Hippocampal formation (tissue), 2 donors: ENCODE measurements at regions not wholly inside any gene's neighbourhood (a gene's known extent, or its start where the extent isn't known, plus 50 kb on each side); places are given as distances from the start of the nearest gene placed in this dataset.
"Not testable (repeated sequence)": the region's sequence is repeated elsewhere in the genome, so short reads cannot be mapped to it uniquely, and the experiment has no call there.

Experiments used
- DNase-seq, 2 donors: peaks; one replicate each; lab custom pipeline; 2025; lab: John Stamatoyannopoulos, UW

DNA sequence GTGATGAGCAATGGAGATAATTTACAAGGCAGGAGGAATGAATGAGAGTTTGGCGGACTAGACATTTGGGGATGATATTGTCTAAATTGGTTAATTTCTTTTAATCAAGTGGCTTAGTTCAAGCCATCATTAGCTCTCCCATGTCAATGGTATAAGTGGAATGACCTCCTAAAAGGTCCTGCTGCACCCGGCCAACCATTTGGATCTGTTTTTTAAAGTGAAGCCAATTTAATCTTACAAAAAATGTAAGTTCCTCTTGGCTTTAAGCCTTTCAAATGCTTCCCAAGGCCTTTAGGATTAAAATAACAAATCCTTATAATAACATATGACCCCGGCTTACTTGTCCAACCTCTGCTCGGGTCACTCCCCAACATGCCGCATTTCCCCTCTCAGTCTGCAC lies 484.4 kb upstream of the ADAMTS9 start:
- no peak for DNase-seq

DNA sequence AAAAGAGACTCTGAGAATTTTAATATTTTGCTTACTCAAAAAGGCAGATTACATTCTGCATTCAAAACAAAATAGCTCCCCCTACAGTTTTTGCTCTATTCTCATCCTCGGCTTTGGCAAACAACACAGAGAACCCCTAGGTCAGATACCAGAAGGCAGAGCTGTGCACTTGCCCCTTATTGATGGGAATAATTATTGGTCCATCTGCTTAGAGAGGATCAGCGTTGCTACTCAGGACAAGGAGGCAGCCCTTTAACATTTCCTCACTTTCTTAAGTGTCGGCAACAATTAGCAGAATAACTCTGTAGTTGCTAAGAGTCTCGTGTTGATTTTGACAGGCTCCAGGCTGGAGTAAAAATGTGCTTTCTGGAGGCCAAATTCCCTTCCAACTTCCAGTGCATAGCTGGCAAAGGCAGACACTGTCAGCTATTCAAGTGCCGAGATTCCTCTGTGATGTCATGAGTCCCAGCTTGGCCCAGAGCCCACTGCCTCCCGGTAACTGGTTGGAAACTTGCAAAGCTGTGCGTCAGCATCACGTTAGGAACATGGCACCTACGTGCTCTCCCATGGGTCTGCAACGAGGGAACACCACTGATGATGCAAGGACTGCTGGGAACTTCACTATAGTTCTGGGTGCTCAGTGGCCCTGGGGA lies 482.7 kb upstream of the ADAMTS9 start:
- peak in 1 of 2 donors; percentile 38 for DNase-seq

DNA sequence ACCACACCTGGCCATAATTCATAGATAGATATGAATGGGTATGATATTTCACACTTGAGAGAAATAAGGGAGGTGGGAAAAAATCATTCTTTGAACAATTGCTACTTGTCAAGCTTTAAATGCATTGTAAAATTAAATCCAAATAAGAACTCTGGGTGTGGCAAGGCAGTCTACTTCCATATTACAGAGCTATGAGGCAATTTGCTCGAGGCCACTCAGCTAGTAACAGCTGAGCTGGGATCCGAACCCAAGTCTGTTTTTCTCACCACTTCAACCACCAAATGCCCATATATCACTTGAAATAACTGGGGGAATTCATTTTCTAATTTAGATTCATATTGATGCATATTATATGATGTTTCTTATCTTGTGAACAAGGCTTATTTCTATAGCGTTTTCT lies 482.2 kb upstream of the ADAMTS9 start:
- no peak for DNase-seq

DNA sequence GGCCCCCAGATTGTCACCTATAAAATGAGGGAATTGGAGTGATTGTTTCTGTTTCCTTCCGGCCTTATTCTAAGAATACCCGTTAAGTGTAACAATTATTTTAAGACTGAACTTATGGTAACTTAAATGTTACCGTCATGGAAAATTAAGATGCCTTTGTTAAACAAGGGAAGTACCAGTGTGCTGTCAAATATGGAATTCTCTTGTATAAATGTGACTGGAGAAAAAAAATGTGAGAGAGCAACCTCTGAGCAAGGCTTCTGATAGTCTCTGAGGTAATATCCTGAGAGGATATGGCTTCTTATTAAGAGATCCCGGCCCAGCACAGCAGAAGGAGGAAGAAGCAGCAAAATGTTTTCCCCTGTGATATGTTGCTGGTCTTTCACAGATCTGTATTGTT lies 480.7 kb upstream of the ADAMTS9 start:
- DNase-seq, result no peak

DNA sequence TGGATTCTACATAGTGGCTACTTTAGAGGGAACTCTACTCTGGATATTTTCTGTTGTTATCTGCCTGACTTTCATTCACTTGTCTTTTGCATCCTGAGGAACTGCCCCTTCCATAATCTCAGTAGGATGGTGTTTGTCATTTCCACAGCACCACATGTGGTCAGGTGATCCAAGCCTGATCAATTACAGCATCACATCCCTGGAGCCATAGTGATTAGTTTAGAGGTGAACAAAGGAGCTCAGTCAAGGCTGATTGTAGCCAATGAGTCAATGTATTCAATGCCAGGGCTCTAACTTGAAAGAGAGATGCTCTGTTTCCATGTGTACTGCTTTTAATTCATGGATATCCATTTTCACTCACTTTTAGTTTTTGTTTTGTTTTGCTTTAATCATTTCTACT lies 478.7 kb upstream of the ADAMTS9 start:
- DNase-seq, result no peak

DNA sequence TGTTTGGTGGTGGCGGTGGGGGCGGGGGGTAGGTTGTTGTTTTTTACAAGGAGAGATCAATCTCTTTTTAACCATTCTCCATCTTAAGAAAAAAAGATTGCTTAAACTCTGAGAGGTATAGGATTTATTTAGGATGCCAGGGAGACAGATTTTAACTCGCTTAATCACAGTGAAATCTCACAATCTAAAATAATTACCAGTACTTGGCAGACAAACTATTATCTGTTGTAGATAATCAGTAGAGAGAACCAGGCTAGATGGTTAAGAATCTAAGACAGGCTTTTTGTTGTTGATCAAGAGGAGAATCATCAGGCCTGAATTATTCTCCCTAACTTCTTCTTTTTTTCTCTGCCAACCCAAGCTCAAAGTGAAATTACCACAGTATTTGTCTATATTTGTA lies 470.2 kb upstream of the ADAMTS9 start:
- DNase-seq, result no peak

DNA sequence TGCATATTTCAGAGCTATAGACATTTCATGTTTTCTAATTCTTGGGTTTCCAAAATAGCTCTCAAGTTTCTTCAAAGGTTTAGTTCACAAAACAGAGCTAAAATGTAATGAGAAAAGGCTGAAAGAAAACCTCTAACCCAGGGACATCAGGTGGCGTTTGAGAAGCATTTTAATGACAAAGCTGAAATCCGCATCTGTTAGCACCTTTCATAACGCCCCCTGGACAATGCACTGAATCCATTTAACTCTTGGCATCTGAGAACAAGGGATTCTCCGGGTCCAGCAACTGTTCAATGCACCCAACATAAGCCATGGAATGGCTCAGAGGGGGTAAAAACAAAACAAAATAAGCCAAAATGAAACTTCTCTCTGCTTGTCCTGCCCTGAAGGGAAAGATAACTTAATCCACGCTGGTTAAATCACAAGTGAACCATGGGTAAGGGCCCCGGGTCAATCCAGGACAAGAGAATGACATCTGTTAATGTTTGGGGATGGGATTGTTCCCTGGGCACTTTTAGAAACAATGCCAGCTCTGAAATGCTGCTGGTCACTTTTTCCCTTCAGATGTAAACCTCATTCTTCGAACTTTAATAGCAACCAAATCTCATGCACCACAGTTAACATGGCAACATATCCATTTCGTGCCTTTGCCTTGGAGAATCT lies 466.2 kb upstream of the ADAMTS9 start:
- no peak for DNase-seq

DNA sequence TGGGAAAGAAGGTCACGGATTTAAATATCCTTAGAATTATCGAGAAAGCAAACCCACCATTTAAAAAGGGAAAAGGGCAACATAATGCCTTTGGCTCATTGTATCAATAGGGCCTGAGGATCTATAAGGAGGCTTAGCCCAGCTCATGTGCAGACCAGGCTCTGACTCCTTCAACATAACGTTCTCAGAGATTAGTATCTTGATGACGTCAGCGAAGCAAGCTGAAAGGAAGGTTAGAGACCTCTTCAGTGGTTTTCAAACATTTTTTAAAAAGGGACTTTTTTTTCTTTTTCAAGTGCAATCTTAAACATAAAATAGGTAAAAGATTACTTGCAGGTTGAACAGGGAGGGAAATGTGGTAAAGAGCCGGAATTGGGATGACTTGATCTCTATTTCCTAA lies 463.9 kb upstream of the ADAMTS9 start:
- DNase-seq, result no peak

DNA sequence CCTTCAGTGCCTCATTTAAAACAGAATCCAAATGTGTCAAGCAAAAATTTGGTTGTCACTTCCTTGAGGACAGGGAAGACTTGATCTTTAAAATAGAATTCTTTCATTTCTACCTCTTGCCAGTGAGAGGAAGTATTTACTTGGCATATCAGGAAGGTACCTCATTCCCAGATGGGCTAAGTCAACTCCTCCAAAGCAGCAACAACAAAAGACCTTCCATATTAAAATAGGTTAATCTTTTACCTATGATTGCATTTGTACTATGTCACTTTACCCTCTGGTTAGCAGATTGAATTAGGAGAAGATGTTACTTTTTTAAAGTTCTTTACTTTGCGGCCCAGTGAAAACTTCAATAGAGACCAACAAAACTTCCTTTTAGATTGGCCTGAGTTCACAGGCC lies 462.1 kb upstream of the ADAMTS9 start:
- DNase-seq, result no peak

DNA sequence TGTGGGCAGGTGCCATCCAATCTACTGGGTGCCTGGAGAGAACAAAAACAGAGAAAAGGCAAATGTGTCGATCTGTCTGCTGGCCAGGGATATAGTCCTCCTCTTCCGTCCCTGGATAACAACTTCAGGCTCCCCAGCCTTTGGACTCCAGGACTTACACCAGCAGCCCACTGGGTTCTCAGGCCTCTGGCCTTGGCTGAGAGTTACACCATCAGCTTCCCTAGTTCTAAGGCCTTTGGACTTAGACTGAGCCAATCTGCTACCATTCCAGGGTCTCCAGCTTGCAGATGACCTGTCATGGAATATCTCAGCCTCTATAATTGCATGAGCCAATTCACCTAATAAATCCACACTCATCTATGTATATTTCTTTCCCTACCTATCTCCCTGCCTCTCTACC lies 460.9 kb upstream of the ADAMTS9 start:
- DNase-seq, result no peak

DNA sequence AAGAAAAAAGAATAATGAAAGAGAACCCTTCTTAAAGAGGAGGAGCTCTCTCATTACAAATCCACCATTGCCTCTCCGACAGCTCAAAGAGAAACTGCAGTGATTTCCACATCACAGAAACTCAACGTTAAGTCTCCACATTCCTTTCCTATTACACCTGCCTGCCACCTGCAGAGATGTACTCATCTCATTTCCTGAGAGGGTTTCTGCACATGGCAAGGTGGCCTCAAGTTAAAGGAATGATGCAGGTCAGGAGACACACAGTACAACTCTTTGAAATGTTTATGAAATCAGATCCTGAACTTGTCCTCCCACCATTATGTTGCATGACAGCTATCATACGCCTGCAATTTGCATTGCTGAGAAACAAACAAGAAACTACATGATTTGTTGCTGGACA lies 458.4 kb upstream of the ADAMTS9 start:
- DNase-seq, result no peak

DNA sequence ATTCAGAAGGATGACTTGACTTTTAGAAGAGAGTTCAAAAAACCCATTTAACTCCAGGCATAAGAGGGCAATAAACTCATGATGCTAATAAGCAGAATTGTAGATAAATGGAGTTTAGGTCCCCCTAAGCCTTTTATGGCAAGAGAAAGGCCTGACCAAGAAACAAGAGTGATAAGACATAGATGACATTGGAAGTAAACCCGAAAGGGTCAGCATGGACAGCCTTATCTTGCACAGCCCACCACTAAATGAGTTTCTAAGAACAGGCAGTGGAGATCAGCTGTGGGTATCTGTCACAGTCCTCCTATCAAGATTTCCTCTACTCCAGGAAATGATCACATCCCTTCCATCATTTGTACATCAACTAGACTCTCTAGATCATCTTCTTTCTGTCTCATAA lies 457.9 kb upstream of the ADAMTS9 start:
- no peak for DNase-seq

DNA sequence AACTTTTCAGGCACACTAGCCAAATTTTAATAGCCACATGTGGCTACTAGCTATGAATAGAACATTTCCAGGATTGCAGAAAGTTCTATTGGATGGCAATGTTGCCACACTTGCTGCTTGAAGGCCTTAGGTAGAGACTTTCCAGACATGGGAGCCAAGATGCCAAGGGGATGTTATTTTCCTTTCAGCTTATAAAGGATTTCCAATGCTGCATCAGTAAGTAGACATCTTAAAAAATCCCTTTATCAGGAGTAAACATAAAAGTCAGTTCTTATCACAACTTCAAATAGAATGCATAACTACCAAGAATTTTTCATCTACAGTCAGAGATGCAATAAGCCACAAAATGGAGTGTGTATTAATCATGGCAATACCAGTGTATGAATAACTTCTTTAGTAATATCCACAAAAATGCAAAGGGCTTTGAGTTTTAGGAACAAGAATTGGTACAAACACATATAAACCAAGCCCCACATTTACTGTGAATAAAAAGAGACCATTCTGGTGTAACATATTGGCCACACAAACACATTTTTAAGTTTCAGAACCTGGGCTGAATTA lies 457.1 kb upstream of the ADAMTS9 start:
- DNase-seq, result no peak

DNA sequence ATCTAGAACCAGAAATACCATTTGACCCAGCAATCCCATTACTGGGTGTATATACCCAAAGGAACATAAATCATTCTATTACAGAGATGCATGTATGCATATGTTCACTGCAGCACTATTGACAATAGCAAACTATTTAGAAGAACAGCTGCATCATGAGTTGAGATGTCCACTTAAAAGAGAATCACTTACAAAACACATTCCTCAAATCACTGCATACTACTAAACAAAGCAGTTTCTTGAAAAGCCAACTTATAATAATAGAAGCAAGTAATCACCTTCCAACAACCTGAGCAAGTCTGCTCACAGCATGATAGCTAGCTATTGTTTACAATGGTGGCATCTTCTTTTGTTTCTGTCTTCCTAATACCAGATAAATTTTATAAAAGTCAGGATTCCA lies 454.7 kb upstream of the ADAMTS9 start:
- DNase-seq, result no peak

DNA sequence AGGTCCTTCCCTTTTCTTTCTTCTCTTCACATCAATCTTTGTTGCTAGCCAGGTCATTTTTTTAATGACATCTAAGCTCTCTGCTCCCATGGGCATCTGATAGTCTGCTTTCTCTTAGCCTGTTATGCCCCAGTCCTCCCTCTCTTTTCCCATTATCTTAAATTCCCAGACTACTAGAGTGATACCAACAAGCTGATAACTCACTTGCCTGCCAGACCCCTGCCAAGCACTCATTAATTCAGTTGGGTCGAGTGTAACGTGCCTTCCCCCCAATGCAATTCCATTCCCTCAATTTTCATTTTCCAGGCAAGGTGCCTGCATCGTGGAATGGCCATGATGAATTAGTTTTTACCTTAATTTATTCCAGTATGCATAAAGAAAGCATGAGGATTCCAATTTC lies 450.8 kb upstream of the ADAMTS9 start:
- DNase-seq, result no peak

DNA sequence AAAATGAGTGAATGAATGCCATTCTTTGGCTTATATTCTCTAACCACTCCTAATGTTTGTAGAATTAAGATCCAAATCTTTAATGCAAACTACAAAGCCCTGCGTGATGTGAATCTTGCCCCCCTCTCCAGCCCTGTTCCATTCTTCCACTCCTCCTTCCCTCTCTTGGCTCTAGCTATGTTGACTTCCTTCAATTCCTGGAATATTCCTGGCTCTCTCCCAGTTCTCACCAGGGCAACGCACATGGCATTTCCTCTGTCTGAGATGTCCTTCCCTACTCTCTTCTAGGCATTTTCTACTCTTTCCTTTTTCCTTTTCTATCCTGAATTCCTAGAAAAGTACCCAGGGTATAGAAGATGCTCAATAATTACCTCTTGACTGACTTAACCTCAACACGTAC lies 446.0 kb upstream of the ADAMTS9 start:
- not testable (repeated sequence) for DNase-seq

DNA sequence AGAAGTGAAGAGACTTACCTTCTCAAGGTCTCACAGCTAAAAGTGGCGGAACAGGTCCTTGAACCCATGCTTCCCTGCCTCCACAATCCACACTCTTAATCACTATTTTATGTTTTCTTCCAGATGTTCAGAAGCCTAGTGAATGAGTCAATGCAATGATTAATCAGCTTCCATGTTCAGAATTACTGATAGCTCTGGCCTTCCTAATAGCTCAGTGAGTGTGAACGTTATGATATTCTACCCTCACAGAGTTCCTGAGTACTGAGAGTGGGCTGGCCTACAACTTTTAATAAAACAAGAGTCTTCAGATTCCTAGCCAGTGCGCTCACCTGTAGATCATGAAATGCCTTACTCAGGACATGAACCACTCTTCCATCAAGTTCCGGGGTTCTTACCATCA lies 443.0 kb upstream of the ADAMTS9 start:
- no peak for DNase-seq

DNA sequence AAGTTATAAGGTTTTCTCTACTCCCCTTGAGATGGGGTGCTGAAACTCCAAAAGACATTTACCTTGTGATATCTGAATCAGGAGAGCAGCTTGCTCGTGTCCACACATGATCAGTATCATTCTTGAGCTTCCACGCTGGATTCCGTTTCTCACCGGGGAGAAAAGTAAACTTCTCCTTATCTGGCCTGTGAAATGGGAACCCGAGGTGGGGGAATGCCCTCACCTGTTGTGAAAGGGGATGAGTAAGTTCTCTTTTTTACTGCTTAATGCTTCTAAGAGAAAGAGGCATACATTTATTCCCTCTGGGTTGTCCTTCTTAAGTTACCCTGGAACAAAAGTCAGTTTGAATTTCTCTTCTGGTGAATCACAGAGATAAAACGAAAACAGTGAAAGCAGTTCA lies 440.5 kb upstream of the ADAMTS9 start:
- no peak for DNase-seq

DNA sequence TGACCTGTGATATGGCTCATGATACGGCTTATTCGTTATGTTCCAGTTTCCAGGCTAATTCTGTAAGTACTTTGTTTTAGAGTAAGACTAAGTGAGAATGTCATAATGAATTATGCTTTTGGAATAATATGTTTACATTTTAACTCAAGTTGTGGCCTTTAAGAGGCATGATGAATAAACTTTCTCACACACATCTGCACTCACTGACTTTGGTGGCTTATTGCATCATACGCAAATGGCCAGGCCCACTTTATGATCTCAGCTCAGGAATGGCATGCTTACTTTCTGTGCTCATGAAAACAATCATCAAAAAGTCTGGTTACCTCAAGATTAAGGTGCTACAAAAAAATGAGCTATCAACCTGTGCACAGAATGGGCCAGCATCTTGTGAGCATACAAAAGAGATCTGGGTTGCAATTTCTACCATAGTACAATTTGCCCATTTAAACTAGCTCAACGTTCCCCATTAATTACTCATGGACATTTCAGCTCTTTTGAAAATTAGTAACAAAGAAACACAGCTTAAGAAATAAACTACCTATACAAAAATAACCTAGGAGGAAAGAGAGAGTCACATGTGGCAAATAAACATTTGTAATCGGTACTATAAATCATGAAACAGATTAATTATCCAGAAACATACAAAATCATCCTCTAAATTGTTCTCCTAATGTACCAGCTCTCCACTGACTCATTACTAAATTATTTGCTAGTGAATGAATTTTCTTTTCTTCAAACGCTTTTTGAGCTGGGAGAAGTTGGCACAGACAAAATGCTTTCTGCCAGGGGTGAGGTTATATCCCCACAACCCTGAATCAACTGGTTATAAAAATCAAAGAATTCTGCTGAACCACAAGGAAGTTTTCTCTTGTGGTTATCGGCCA lies 439.0 kb upstream of the ADAMTS9 start:
- DNase-seq, result no peak

DNA sequence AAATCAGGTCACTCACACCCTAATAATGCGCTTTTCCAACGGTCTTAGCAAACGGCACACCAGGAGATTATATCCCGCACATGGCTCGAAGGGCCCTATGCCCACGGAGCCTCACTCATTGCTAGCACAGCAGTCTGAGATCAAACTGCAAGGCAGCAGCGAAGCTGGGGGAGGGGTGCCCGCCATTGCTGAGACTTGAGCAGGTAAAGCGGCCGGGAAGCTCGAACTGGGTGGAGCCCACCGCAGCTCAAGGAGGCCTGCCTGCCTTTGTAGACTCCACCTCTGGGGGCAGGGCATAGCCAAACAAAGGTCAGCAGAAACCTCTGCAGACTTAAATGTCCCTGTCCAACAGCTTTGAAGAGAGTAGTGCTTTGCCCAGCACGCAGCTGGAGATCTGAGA lies 432.4 kb upstream of the ADAMTS9 start:
- not testable (repeated sequence) for DNase-seq

DNA sequence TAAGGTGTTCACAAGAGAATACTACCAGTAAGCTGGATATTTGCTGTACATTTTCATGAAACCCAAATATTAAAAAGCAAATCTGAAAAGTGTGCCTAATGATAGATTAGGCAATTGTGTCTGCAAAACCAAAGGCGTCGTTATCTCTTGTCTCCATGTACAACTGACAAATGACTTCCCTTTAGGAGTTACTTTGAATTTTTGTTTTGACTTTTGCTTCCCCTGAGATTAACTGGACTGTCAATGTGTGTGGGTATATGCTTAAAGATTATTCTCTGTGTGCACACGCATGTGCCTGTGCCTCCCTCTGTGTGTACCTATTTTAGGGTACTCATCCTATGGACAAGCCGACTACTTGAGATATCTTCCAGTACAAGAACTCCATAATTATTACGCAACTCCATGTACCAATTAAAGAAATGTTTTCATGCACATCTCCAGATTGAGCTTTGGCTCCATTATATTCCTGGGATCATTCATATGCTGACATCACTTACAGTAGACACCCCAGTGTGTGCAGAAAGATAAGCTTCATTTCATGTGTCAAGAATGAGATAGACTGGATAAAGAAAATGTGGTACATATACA lies 431.2 kb upstream of the ADAMTS9 start:
- DNase-seq, result no peak

DNA sequence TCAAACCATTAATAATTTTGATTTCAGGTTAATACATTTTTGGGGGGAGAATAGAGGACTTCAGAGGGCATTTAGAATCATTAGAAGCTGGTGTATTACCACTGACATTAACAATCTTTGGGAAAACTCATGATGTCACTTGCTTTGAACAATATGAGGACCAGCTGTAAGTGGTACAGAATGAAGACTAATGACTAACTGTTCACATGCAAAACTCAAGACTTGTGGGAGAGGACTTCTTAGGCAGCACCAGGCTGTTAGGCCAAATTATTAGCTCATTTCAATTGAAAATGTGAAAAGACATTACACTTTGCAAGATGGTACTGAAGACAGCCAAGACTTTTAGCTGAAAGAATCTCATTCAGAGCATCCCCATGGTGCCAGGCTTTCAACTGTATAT lies 426.2 kb upstream of the ADAMTS9 start:
- no peak for DNase-seq
